Endothelial cell of umbilical vein (primary cell): ENCODE measurements at regions not wholly inside any gene's neighbourhood (a gene's known extent, or its start where the extent isn't known, plus 50 kb on each side); places are given as distances from the start of the nearest gene placed in this dataset.

Source experiments
- BruUV-seq: library from RNA; stranded (reverse); fragments of 400-500 nt; replicated peaks from 2 replicates; lab custom pipeline; 2021; lab: Mats Ljungman, UMichigan
- CTCF ChIA-PET: fragments of 300-600, 350-600 bp; sonication (Branson Sonifier 250); formaldehyde crosslinking; loops from one replicate; lab custom pipeline; 2021; ENCODE audit warnings: antibody characterized with exemption, inconsistent platforms; lab: Charles Lee
- POLR2A ChIA-PET: fragments of 300-600, 350-600 bp; sonication (Branson Sonifier 250); formaldehyde crosslinking; loops from one replicate; lab custom pipeline; 2021; ENCODE audit warnings: antibody characterized with exemption, inconsistent platforms; lab: Charles Lee
- DNase-seq: peaks from one replicate; pipeline ENCODE4 v3.0.0-alpha.2; 2011; ENCODE audit warnings: low read depth, low spot score
- FAIRE-seq: peaks from 2 replicates; lab custom pipeline; 2011; peaks lifted over from hg19 to GRCh38; lab: Jason Lieb, UNC
- H2AFZ ChIP-seq: 2 replicates; pipeline ENCODE4 v1.6.0; 2012; ENCODE audit warnings: low read depth, low read length, control low read depth, inconsistent platforms
- H3K27ac ChIP-seq: 2 replicates; pipeline ENCODE4 v1.5.1; 2011; ENCODE audit warnings: low read depth, mild to moderate bottlenecking, control low read depth, low read length, moderate library complexity; ENCODE audit not compliant: insufficient read depth
- H3K27me3 ChIP-seq, 2 experiments: 2 replicates each; pipeline versions ENCODE4 v1.6.0 to v1.6.1; 2011; ENCODE audit warnings: low read length in 2 of 2, mixed read lengths in 1 of 2; ENCODE audit not compliant: control insufficient read depth in 2 of 2, insufficient read depth in 2 of 2
- H3K36me3 ChIP-seq, 2 experiments: 2 replicates in 1 of 2; 3 replicates in 1 of 2; pipeline ENCODE4 v1.5.1; 2011; ENCODE audit warnings: low read length in 2 of 2, mild to moderate bottlenecking in 1 of 2, moderate library complexity in 1 of 2; ENCODE audit not compliant: control insufficient read depth in 2 of 2, insufficient read depth in 2 of 2; ENCODE audit errors: extremely low read depth in 1 of 2
- H3K4me1 ChIP-seq: 3 replicates; pipeline ENCODE4 v1.5.1; 2011; ENCODE audit warnings: mild to moderate bottlenecking, low read length; ENCODE audit not compliant: control insufficient read depth, insufficient read depth; ENCODE audit errors: extremely low read depth
- H3K4me2 ChIP-seq: 2 replicates; pipeline ENCODE4 v1.6.1; 2011; ENCODE audit warnings: low read length, control low read depth, mixed read lengths; ENCODE audit not compliant: insufficient read depth
- H3K4me3 ChIP-seq, 3 experiments: fragments of 200-600 bp in 1 of 3; sonication (generic), shearing (Covaris generic) in 1 of 3; replicated peaks in 1 of 3; 2 replicates each; pipeline ENCODE4 v1.5.1; 2011 to 2016; ENCODE audit warnings: control low read depth in 3 of 3, low read length in 3 of 3, mild to moderate bottlenecking in 2 of 3, inconsistent platforms in 1 of 3, low read depth in 1 of 3, moderate library complexity in 1 of 3; ENCODE audit not compliant: insufficient read depth in 1 of 3
- H3K79me2 ChIP-seq: 2 replicates; pipeline ENCODE4 v1.6.0; 2012; ENCODE audit warnings: low read length, inconsistent platforms; ENCODE audit not compliant: control insufficient read depth, insufficient read depth
- H3K9ac ChIP-seq: replicated peaks from 2 replicates; pipeline ENCODE3; 2011; ENCODE audit warnings: low read length, control low read depth; ENCODE audit not compliant: insufficient read depth; ENCODE audit errors: extremely low read depth
- H3K9me1 ChIP-seq: replicated peaks from 3 replicates; pipeline ENCODE4 v1.6.0; 2011; ENCODE audit warnings: mild to moderate bottlenecking, low read length; ENCODE audit not compliant: control insufficient read depth, insufficient read depth; ENCODE audit errors: extremely low read depth
- H3K9me3 ChIP-seq: replicated peaks from 2 replicates; pipeline ENCODE4 v1.5.1; 2012; ENCODE audit warnings: low read length, inconsistent platforms; ENCODE audit not compliant: control insufficient read depth, insufficient read depth
- H4K20me1 ChIP-seq: replicated peaks from 2 replicates; pipeline ENCODE3; 2011; ENCODE audit warnings: mild to moderate bottlenecking, low read length; ENCODE audit not compliant: control insufficient read depth, insufficient read depth; ENCODE audit errors: extremely low read depth
- EZH2 ChIP-seq: IDR thresholded peaks from 2 replicates; pipeline ENCODE4 v1.6.1; 2012; ENCODE audit warnings: borderline replicate concordance, low read depth, mild to moderate bottlenecking, moderate library complexity, low read length, inconsistent platforms; ENCODE audit not compliant: severe bottlenecking
- FOS ChIP-seq: IDR thresholded peaks from 2 replicates; pipeline ENCODE4 v1.6.1; 2011; ENCODE audit warnings: mild to moderate bottlenecking, low read length, moderate library complexity, borderline replicate concordance; ENCODE audit not compliant: insufficient read depth
- GATA2 ChIP-seq: IDR thresholded peaks from 2 replicates; pipeline ENCODE4 v1.7.0; 2011; ENCODE audit warnings: low read depth, mild to moderate bottlenecking, moderate library complexity, mixed read lengths, low read length; ENCODE audit not compliant: insufficient read length, insufficient read depth
- JUN ChIP-seq: IDR thresholded peaks from 2 replicates; pipeline ENCODE4 v1.6.1; 2011; ENCODE audit warnings: borderline replicate concordance, low read depth; ENCODE audit not compliant: insufficient read length, insufficient read depth
- POLR2A ChIP-seq: IDR thresholded peaks from 2 replicates; pipeline ENCODE4 v1.6.1; 2012; ENCODE audit warnings: low read depth, mild to moderate bottlenecking, control low read depth, low read length
- POLR2AphosphoS5 ChIP-seq: IDR thresholded peaks from 2 replicates; pipeline ENCODE4 v1.6.1; 2012; ENCODE audit warnings: low read depth, mild to moderate bottlenecking, control low read depth, low read length, moderate library complexity; ENCODE audit not compliant: insufficient read depth
- dilution Hi-C: fragments of 300-500 bp; cut with MboI; formaldehyde crosslinking; loops from one replicate; pipeline ENCODE4 v1.15.0; 2019; ENCODE audit warnings: low sequenced_read_pairs; ENCODE audit not compliant: extremely low pct_ligation_motif_present
- intact Hi-C: fragments of 100-400 bp; cut with micrococcal nuclease; formaldehyde crosslinking; loops from one replicate; pipeline ENCODE4 v1.10.0; 2022
- TF ChIP-seq, protein P1 (sequence below), 2 donors: IDR thresholded peaks; 1 replicate in 1 of 2; 2 replicates in 1 of 2; pipeline ENCODE4 v1.5.1; 2011; ENCODE audit warnings: low read length in 2 of 2, mild to moderate bottlenecking in 2 of 2, moderate library complexity in 2 of 2, control low read depth in 1 of 2, inconsistent platforms in 1 of 2, low read depth in 1 of 2; ENCODE audit not compliant: insufficient read depth in 1 of 2; ENCODE audit errors: extremely low read depth in 1 of 2
- TF ChIP-seq, protein P2 (sequence below): IDR thresholded peaks from 2 replicates; pipeline ENCODE4 v1.6.1; 2011; ENCODE audit not compliant: insufficient read depth, insufficient read length

DNA sequence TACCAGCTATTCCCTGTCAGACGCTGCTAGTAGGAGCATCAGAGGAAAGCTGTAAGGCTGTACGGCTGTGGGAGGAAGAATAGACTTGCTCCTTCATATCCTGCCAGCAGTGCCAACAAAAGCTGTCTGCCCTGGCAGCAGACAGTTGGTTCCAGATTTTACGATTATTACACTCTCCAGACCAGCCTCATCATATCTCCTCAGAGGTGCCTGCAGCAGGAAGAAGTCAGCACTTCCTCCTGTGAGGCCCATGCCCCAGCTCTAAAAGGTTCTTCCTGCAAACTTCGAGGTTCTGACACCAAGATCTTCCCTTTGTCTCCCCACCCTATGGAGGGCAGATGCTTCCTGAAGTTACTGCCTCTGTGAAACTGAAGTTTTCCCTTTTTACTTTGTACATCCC lies 537.7 kb upstream of the PKDCC start:
- dilution Hi-C loops (no loop called here), intact Hi-C loops (no loop called here)
- no peaks in the 10 kb centered on the region for H3K79me2 ChIP-seq
- H2AFZ ChIP-seq: no peak overlapping the region
- DNase-seq (peak; percentile 3), FAIRE-seq (no peak)
- ChIA-PET POLR2A (no interaction called here), CTCF (no interaction called here)
- H3K9me1 ChIP-seq: no peaks in the 10 kb centered on the region
- H3K4me1 ChIP-seq: no peaks in the 10 kb centered on the region
- no peak overlapping the region for H3K27ac ChIP-seq
- H3K36me3 ChIP-seq: no peaks in the 10 kb centered on the region
- H3K4me2 ChIP-seq: no peak overlapping the region
- H3K9me3 ChIP-seq: no peaks in the 10 kb centered on the region
- no peak overlapping the region for H3K4me3 ChIP-seq
- no peaks in the 10 kb centered on the region for H3K27me3 ChIP-seq
- no peak overlapping the region for H3K9ac ChIP-seq
- BruUV-seq: no TSS peak
- TF ChIP-seq FOS (no peak), EZH2 (no peak), JUN (no peak), POLR2AphosphoS5 (no peak), POLR2A (no peak), GATA2 (no peak)
- TF ChIP-seq, protein P1, sequence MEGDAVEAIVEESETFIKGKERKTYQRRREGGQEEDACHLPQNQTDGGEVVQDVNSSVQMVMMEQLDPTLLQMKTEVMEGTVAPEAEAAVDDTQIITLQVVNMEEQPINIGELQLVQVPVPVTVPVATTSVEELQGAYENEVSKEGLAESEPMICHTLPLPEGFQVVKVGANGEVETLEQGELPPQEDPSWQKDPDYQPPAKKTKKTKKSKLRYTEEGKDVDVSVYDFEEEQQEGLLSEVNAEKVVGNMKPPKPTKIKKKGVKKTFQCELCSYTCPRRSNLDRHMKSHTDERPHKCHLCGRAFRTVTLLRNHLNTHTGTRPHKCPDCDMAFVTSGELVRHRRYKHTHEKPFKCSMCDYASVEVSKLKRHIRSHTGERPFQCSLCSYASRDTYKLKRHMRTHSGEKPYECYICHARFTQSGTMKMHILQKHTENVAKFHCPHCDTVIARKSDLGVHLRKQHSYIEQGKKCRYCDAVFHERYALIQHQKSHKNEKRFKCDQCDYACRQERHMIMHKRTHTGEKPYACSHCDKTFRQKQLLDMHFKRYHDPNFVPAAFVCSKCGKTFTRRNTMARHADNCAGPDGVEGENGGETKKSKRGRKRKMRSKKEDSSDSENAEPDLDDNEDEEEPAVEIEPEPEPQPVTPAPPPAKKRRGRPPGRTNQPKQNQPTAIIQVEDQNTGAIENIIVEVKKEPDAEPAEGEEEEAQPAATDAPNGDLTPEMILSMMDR (IDR thresholded peaks at IDR 0.05; ENCODE audit: extremely low read depth in 1 of 2, insufficient read depth in 1 of 2, low read depth in 1 of 2, low read length in 2 of 2): no peak
- H4K20me1 ChIP-seq: no peaks in the 10 kb centered on the region

GRCh38 chr2:41521211-41521610 lies 526.6 kb upstream of the PKDCC start:
- no peaks in the 10 kb centered on the region for H3K9me1 ChIP-seq
- DNase-seq (no peak), FAIRE-seq (no peak)
- no peak overlapping the region for H3K27ac ChIP-seq
- no peak overlapping the region for H3K4me3 ChIP-seq
- H3K4me2 ChIP-seq: no peak overlapping the region
- no TSS peak for BruUV-seq
- no peaks in the 10 kb centered on the region for H4K20me1 ChIP-seq
- H3K9me3 ChIP-seq: no peaks in the 10 kb centered on the region
- H2AFZ ChIP-seq: no peak overlapping the region
- no peaks in the 10 kb centered on the region for H3K36me3 ChIP-seq
- POLR2A ChIA-PET: no interaction called here
- no peak for TF ChIP-seq EZH2
- no peak for TF ChIP-seq JUN
- TF ChIP-seq GATA2: no peak
- TF ChIP-seq, protein P2, sequence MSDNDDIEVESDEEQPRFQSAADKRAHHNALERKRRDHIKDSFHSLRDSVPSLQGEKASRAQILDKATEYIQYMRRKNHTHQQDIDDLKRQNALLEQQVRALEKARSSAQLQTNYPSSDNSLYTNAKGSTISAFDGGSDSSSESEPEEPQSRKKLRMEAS: no peak
- TF ChIP-seq POLR2A: no peak
- TF ChIP-seq FOS: no peak
- H3K9ac ChIP-seq: no peak overlapping the region
- H3K4me1 ChIP-seq: no peaks in the 10 kb centered on the region
- intact Hi-C loops: no loop called here
- CTCF ChIA-PET: no interaction called here
- dilution Hi-C loops: no loop called here
- H3K27me3 ChIP-seq: no peaks in the 10 kb centered on the region
- no peaks in the 10 kb centered on the region for H3K79me2 ChIP-seq
